ENCODE measurements at regions not wholly inside any gene's neighbourhood (a gene's known extent, or its start where the extent isn't known, plus 50 kb on each side); places are given as distances from the start of the nearest gene placed in this dataset.

- no peak for DNase-seq (ENCODE audit: low read depth)
- TF ChIP-seq CTCF (IDR thresholded peaks at IDR 0.05; ENCODE audit: insufficient read depth, low read length): no peak
Measured at GRCh38 chr2:129465045-129465444, 514.4 kb upstream of the RAB6C start.

GRCh38 chr2:129466389-129466788, 513.1 kb upstream of the RAB6C start:
- DNase-seq (ENCODE audit: low read depth): no peak
- H3K4me3 ChIP-seq (ENCODE audit: low read depth, low read length): no peak overlapping the region
- TF ChIP-seq CTCF (IDR thresholded peaks at IDR 0.05; ENCODE audit: insufficient read depth, low read length): no peak

More at GRCh38 chr2:129465045-129465444, 514.4 kb upstream of the RAB6C start:
- no peak overlapping the region for H3K4me3 ChIP-seq (ENCODE audit: low read depth, low read length)

- no peak for DNase-seq (ENCODE audit: low read depth)
- no peak overlapping the region for H3K4me3 ChIP-seq (ENCODE audit: low read depth, low read length)
- no peak for TF ChIP-seq CTCF (IDR thresholded peaks at IDR 0.05; ENCODE audit: insufficient read depth, low read length)
Measured at GRCh38 chr2:129467012-129467779, 512.3 kb upstream of the RAB6C start.

- no peak overlapping the region for H3K4me3 ChIP-seq (ENCODE audit: low read depth, low read length)
- TF ChIP-seq CTCF (IDR thresholded peaks at IDR 0.05; ENCODE audit: insufficient read depth, low read length): no peak
- no peak for DNase-seq (ENCODE audit: low read depth)
Measured at GRCh38 chr2:129467941-129468340, 511.5 kb upstream of the RAB6C start.

GRCh38 chr2:129468879-129469278, 510.6 kb upstream of the RAB6C start:
- no peak for TF ChIP-seq CTCF (IDR thresholded peaks at IDR 0.05; ENCODE audit: insufficient read depth, low read length)
- no peak for DNase-seq (ENCODE audit: low read depth)
- H3K4me3 ChIP-seq (ENCODE audit: low read depth, low read length): no peak overlapping the region

- no peak for TF ChIP-seq CTCF (IDR thresholded peaks at IDR 0.05; ENCODE audit: insufficient read depth, low read length)
- no peak for DNase-seq (ENCODE audit: low read depth)
Measured at GRCh38 chr2:129469389-129469788, 510.1 kb upstream of the RAB6C start.

GRCh38 chr2:129469871-129470270, 509.6 kb upstream of the RAB6C start:
- DNase-seq (ENCODE audit: low read depth): no peak
- H3K4me3 ChIP-seq (ENCODE audit: low read depth, low read length): no peak overlapping the region
- TF ChIP-seq CTCF (IDR thresholded peaks at IDR 0.05; ENCODE audit: insufficient read depth, low read length): no peak

More at GRCh38 chr2:129469389-129469788, 510.1 kb upstream of the RAB6C start:
- no peak overlapping the region for H3K4me3 ChIP-seq (ENCODE audit: low read depth, low read length)

All from fibroblast of the aortic adventitia (primary cell).